Keratinocyte (primary cell): ENCODE measurements at regions not wholly inside any gene's neighbourhood (a gene's known extent, or its start where the extent isn't known, plus 50 kb on each side); places are given as distances from the start of the nearest gene placed in this dataset.

Experiments
- DNase-seq: peaks from one replicate; pipeline ENCODE4 v3.0.0-alpha.2; 2011; ENCODE audit warnings: low read depth, missing footprints, low spot score
- FAIRE-seq: peaks from 2 replicates; lab custom pipeline; 2011; peaks lifted over from hg19 to GRCh38; lab: Jason Lieb, UNC
- H2AFZ ChIP-seq: 2 replicates; pipeline ENCODE4 v1.6.0; 2012; ENCODE audit warnings: low read length, control low read depth, inconsistent platforms; ENCODE audit not compliant: control insufficient read depth
- H3K27ac ChIP-seq: 2 replicates; pipeline ENCODE4 v1.5.1; 2011; ENCODE audit warnings: low read length; ENCODE audit not compliant: control insufficient read depth, insufficient read depth
- H3K27me3 ChIP-seq: 3 replicates; pipeline ENCODE4 v1.6.0; 2011; ENCODE audit warnings: low read length; ENCODE audit not compliant: control insufficient read depth, insufficient read depth; ENCODE audit errors: extremely low read depth
- H3K36me3 ChIP-seq, 2 experiments: 2 replicates in 1 of 2; 3 replicates in 1 of 2; pipeline ENCODE4 v1.5.1; 2011; ENCODE audit warnings: low read length in 2 of 2, mild to moderate bottlenecking in 1 of 2; ENCODE audit not compliant: control insufficient read depth in 2 of 2, insufficient read depth in 2 of 2; ENCODE audit errors: extremely low read depth in 1 of 2
- H3K4me1 ChIP-seq: 3 replicates; pipeline ENCODE4 v1.5.1; 2011; ENCODE audit warnings: low read length; ENCODE audit not compliant: control insufficient read depth, insufficient read depth; ENCODE audit errors: extremely low read depth
- H3K4me2 ChIP-seq: 3 replicates; pipeline ENCODE4 v1.6.0; 2011; ENCODE audit warnings: low read depth, low read length; ENCODE audit not compliant: control insufficient read depth, insufficient read depth; ENCODE audit errors: extremely low read depth
- H3K4me3 ChIP-seq, 3 experiments: fragments of 200-600 bp in 1 of 3; sonication (generic) in 1 of 3; 2 replicates in 2 of 3; 3 replicates in 1 of 3; pipeline ENCODE4 v1.5.1; 2011 to 2016; ENCODE audit warnings: low read length in 3 of 3, mild to moderate bottlenecking in 3 of 3, control low read depth in 2 of 3, inconsistent platforms in 1 of 3, low read depth in 1 of 3, mixed read lengths in 1 of 3, mixed run types in 1 of 3, moderate library complexity in 1 of 3; ENCODE audit not compliant: control insufficient read depth in 2 of 3, insufficient read depth in 2 of 3; ENCODE audit errors: extremely low read depth in 1 of 3
- H3K79me2 ChIP-seq: 2 replicates; pipeline ENCODE4 v1.6.0; 2012; ENCODE audit warnings: low read length; ENCODE audit not compliant: control insufficient read depth, insufficient read depth
- H3K9ac ChIP-seq: 3 replicates; pipeline ENCODE4 v1.6.0; 2011; ENCODE audit warnings: low read length; ENCODE audit not compliant: control insufficient read depth, insufficient read depth; ENCODE audit errors: extremely low read depth
- H3K9me1 ChIP-seq: 3 replicates; pipeline ENCODE4 v1.6.0; 2011; ENCODE audit warnings: low read length; ENCODE audit not compliant: control insufficient read depth, insufficient read depth; ENCODE audit errors: extremely low read depth
- H3K9me3 ChIP-seq: 2 replicates; pipeline ENCODE4 v1.5.1; 2012; ENCODE audit warnings: low read depth, low read length; ENCODE audit not compliant: control insufficient read depth
- H4K20me1 ChIP-seq: 3 replicates; pipeline ENCODE4 v1.6.0; 2011; ENCODE audit warnings: low read length; ENCODE audit not compliant: control insufficient read depth, insufficient read depth; ENCODE audit errors: extremely low read depth
- EZH2 ChIP-seq: IDR thresholded peaks from one replicate; pipeline ENCODE4 v1.6.1; 2012; ENCODE audit warnings: inconsistent platforms, mild to moderate bottlenecking, low read length, moderate library complexity
- dilution Hi-C: fragments of 300-500 bp; cut with MboI; formaldehyde crosslinking; loops from one replicate; pipeline ENCODE4 v1.7.0; 2020; ENCODE audit warnings: low sequenced_read_pairs; ENCODE audit not compliant: extremely low pct_ligation_motif_present
- TF ChIP-seq, protein P1 (sequence below), 3 experiments: IDR thresholded peaks in 1 of 3; conservative IDR thresholded peaks in 1 of 3; optimal IDR thresholded peaks in 1 of 3; 2 replicates in 2 of 3; 3 replicates in 1 of 3; pipeline versions ENCODE3 to v1.5.1; 2011; ENCODE audit warnings: low read length in 3 of 3, mild to moderate bottlenecking in 3 of 3, moderate library complexity in 2 of 3, control low read depth in 1 of 3, inconsistent platforms in 1 of 3; ENCODE audit not compliant: insufficient read depth in 2 of 3; ENCODE audit errors: extremely low read depth in 1 of 3

DNA sequence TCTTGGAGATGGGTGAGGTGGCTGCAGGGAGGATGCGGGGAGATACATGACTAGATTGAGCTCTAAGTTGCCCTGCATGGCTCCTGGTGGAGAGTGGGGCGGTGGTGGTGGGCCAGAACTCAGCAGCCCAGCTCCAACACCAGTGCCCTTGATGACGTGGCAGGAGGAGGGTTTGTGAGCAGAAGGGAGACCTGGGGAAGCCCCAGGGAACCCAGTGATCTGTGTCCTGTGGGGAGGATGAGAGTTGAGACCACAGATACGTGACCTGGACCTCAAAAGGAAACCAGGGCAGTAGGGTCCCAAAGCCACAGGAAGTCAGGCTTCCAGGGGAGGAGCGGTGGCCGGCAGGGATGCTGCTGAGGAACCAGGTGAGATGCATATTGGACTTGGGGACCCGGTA is 989.1 kb upstream of the TMEM132C start:
- Histone ChIP-seq H3K27ac (no peak overlapping the region), H4K20me1 (no peaks in the 10 kb centered on the region), H3K27me3 (no peaks in the 10 kb centered on the region), H3K36me3 (no peaks in the 10 kb centered on the region), H3K9me1 (no peaks in the 10 kb centered on the region), H3K9ac (no peak overlapping the region), H2AFZ (no peak overlapping the region), H3K4me1 (peaks cover 7% of the 10 kb centered on the region), H3K4me3 (no peak overlapping the region), H3K4me2 (no peak overlapping the region), H3K9me3 (no peaks in the 10 kb centered on the region), H3K79me2 (no peaks in the 10 kb centered on the region)
- DNase-seq (no peak), FAIRE-seq (no peak)
- TF ChIP-seq, protein P1, sequence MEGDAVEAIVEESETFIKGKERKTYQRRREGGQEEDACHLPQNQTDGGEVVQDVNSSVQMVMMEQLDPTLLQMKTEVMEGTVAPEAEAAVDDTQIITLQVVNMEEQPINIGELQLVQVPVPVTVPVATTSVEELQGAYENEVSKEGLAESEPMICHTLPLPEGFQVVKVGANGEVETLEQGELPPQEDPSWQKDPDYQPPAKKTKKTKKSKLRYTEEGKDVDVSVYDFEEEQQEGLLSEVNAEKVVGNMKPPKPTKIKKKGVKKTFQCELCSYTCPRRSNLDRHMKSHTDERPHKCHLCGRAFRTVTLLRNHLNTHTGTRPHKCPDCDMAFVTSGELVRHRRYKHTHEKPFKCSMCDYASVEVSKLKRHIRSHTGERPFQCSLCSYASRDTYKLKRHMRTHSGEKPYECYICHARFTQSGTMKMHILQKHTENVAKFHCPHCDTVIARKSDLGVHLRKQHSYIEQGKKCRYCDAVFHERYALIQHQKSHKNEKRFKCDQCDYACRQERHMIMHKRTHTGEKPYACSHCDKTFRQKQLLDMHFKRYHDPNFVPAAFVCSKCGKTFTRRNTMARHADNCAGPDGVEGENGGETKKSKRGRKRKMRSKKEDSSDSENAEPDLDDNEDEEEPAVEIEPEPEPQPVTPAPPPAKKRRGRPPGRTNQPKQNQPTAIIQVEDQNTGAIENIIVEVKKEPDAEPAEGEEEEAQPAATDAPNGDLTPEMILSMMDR (optimal IDR thresholded peaks at IDR 0.05 in 1 of 3, IDR thresholded peaks at IDR 0.05 in 1 of 3, conservative IDR thresholded peaks at IDR 0.05 in 1 of 3; ENCODE audit: extremely low read depth in 1 of 3, insufficient read depth in 2 of 3, low read length in 3 of 3), result no peak
- TF ChIP-seq EZH2, result no peak
- dilution Hi-C loops, result no loop called here

DNA sequence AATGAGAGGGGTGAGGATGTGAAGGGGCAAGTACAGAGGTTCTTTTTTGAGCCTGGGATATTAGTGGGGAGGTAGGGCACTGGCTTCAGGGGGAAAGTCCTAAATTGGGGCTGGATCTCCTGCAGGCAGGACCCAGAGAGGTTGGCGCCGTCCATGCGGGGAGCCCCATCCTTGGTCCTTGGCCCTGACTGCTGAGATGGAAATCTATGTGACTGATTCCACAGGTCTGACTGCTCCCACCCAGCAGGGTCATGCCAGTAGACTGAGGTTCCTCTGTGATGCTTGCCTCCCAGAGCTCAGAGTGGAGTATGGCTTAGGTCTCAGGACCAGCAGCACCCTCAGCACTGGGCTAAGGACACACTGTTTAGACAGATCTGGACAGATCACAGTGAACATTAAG is 988.6 kb upstream of the TMEM132C start:
- Histone ChIP-seq H3K9me3 (no peaks in the 10 kb centered on the region), H3K4me2 (no peak overlapping the region), H3K27me3 (no peaks in the 10 kb centered on the region), H3K4me3 (no peak overlapping the region), H3K9me1 (no peaks in the 10 kb centered on the region), H3K4me1 (peaks cover 2% of the 10 kb centered on the region), H3K79me2 (no peaks in the 10 kb centered on the region), H3K9ac (no peak overlapping the region), H4K20me1 (no peaks in the 10 kb centered on the region), H2AFZ (no peak overlapping the region), H3K36me3 (no peaks in the 10 kb centered on the region), H3K27ac (no peak overlapping the region)
- dilution Hi-C loops, result no loop called here
- DNase-seq (no peak), FAIRE-seq (no peak)
- no peak for TF ChIP-seq EZH2
- TF ChIP-seq, protein P1 (optimal IDR thresholded peaks at IDR 0.05 in 1 of 3, IDR thresholded peaks at IDR 0.05 in 1 of 3, conservative IDR thresholded peaks at IDR 0.05 in 1 of 3; ENCODE audit: extremely low read depth in 1 of 3, insufficient read depth in 2 of 3, low read length in 3 of 3), result no peak
